ENCODE measurements at regions not wholly inside any gene's neighbourhood (a gene's known extent, or its start where the extent isn't known, plus 50 kb on each side); places are given as distances from the start of the nearest gene placed in this dataset.

- Histone ChIP-seq H3K27ac (ENCODE audit: low read depth, low read length, severe bottlenecking) (no peak overlapping the region), H3K9me3 (ENCODE audit: control insufficient read depth, low read length) (no peaks in the 10 kb centered on the region), H3K4me3 (ENCODE audit: extremely low read depth, insufficient read depth, low read length, poor library complexity, severe bottlenecking) (no peak overlapping the region), H3K36me3 (ENCODE audit: control insufficient read depth, insufficient read depth, low read length) (no peaks in the 10 kb centered on the region), H3K4me1 (ENCODE audit: control insufficient read depth, insufficient read depth, low read length, poor library complexity, severe bottlenecking) (no peaks in the 10 kb centered on the region)
- WGBS, 2 experiments (ENCODE audit: insufficient coverage in 2 of 2) = 100% methylated on average over 1 of the region's 1 CpG; no CpG with 5 or more reads in 1 of the 2 experiments
Observed at GRCh38 chr9:1355656-1356055, 305.5 kb downstream of the DMRT2 start.

DNA sequence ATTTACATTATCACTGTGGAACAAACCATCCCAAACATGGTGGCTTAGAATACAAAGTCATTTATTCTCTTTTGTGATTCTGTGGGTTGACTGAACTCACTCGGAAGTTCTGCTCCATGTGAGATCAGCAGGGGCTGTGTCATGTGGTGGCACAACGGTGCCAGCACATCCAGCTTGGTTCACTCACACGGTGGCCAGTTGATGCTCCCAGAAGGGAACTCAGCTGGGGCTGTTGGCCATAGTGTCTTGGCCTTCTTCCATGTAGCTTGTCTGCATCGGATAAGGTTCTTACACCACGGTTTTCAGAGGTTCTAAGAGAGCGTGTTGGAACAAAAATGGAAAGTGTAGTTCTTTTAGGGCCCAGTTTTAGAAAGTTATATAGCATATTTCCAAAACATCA lies 312.7 kb downstream of the DMRT2 start:
- no peaks in the 10 kb centered on the region for H3K9me3 ChIP-seq (ENCODE audit: control insufficient read depth, low read length)
- no peaks in the 10 kb centered on the region for H3K36me3 ChIP-seq (ENCODE audit: control insufficient read depth, insufficient read depth, low read length)
- no peaks in the 10 kb centered on the region for H3K4me1 ChIP-seq (ENCODE audit: control insufficient read depth, insufficient read depth, low read length, poor library complexity, severe bottlenecking)
- no peak overlapping the region for H3K4me3 ChIP-seq (ENCODE audit: extremely low read depth, insufficient read depth, low read length, poor library complexity, severe bottlenecking)
- 71 to 84% methylated on average over 5 of the region's 6 CpGs for WGBS, 2 experiments (ENCODE audit: insufficient coverage in 2 of 2)
- no peak overlapping the region for H3K27ac ChIP-seq (ENCODE audit: low read depth, low read length, severe bottlenecking)

GRCh38 chr9:1366276-1366675 lies 316.1 kb downstream of the DMRT2 start:
- WGBS, 2 experiments (ENCODE audit: insufficient coverage in 2 of 2) = 100% methylated on average over 1 of the region's 2 CpGs; no CpG with 5 or more reads in 1 of the 2 experiments
- H3K27ac ChIP-seq (ENCODE audit: low read depth, low read length, severe bottlenecking) = no peak overlapping the region
- no peak overlapping the region for H3K4me3 ChIP-seq (ENCODE audit: extremely low read depth, insufficient read depth, low read length, poor library complexity, severe bottlenecking)
- H3K9me3 ChIP-seq (ENCODE audit: control insufficient read depth, low read length) = no peaks in the 10 kb centered on the region
- no peaks in the 10 kb centered on the region for H3K36me3 ChIP-seq (ENCODE audit: control insufficient read depth, insufficient read depth, low read length)
- no peaks in the 10 kb centered on the region for H3K4me1 ChIP-seq (ENCODE audit: control insufficient read depth, insufficient read depth, low read length, poor library complexity, severe bottlenecking)

GRCh38 chr9:1369297-1369696 lies 319.1 kb downstream of the DMRT2 start:
- Histone ChIP-seq H3K4me1 (ENCODE audit: control insufficient read depth, insufficient read depth, low read length, poor library complexity, severe bottlenecking) (no peaks in the 10 kb centered on the region), H3K36me3 (ENCODE audit: control insufficient read depth, insufficient read depth, low read length) (no peaks in the 10 kb centered on the region), H3K27ac (ENCODE audit: low read depth, low read length, severe bottlenecking) (no peak overlapping the region), H3K9me3 (ENCODE audit: control insufficient read depth, low read length) (no peaks in the 10 kb centered on the region), H3K4me3 (ENCODE audit: extremely low read depth, insufficient read depth, low read length, poor library complexity, severe bottlenecking) (no peak overlapping the region)
- WGBS, 2 experiments (ENCODE audit: insufficient coverage in 2 of 2) = no CpG with 5 or more reads among the region's 1 CpG

DNA sequence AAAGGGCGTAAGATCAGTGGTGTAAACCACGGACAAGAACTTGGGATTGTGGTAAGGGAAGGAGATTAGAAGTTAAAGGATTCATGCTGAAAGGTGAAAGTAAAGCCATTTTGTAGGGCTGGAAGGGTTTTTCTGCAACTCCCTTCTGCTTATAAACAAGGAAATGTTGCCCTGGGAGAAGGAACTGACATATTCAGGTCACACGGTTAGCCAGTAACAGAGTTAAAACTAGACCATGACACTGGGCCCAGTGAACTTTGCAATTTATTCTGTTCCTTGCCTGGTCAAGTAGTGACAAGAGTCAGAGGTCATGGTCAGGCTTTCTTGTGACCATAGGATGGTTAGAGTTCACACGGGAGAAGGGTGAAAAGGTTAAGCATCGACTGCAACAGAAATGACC lies 323.3 kb downstream of the DMRT2 start:
- Histone ChIP-seq H3K9me3 (ENCODE audit: control insufficient read depth, low read length) (no peaks in the 10 kb centered on the region), H3K36me3 (ENCODE audit: control insufficient read depth, insufficient read depth, low read length) (no peaks in the 10 kb centered on the region), H3K27ac (ENCODE audit: low read depth, low read length, severe bottlenecking) (no peak overlapping the region), H3K4me3 (ENCODE audit: extremely low read depth, insufficient read depth, low read length, poor library complexity, severe bottlenecking) (no peak overlapping the region), H3K4me1 (ENCODE audit: control insufficient read depth, insufficient read depth, low read length, poor library complexity, severe bottlenecking) (no peaks in the 10 kb centered on the region)
- 92 to 93% methylated on average over 5 of the region's 5 CpGs for WGBS, 2 experiments (ENCODE audit: insufficient coverage in 2 of 2)

GRCh38 chr9:1383899-1384455 lies 333.8 kb downstream of the DMRT2 start:
- Histone ChIP-seq H3K9me3 (ENCODE audit: control insufficient read depth, low read length) (no peaks in the 10 kb centered on the region), H3K4me1 (ENCODE audit: control insufficient read depth, insufficient read depth, low read length, poor library complexity, severe bottlenecking) (no peaks in the 10 kb centered on the region)

DNA sequence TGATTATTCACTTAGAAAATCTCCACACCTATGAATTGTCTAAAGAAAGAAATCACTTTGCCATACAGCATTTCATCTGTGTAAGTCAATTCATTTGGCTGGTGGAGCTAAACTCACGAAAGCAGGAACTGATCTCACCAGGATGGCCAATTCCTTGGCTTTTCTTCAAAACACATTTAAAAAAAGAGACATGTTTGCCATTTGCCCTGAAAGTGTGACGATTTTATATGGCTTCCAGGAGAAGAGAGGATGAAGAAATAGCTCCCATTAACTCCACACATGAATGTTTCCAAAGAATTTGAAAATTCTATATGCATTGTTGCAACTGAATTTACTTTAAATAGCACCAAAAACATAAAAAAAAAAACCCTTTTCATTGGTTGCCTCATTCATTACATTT lies 334.7 kb downstream of the DMRT2 start:
- no peak overlapping the region for H3K4me3 ChIP-seq (ENCODE audit: extremely low read depth, insufficient read depth, low read length, poor library complexity, severe bottlenecking)
- H3K36me3 ChIP-seq (ENCODE audit: control insufficient read depth, insufficient read depth, low read length) = no peaks in the 10 kb centered on the region
- no peak overlapping the region for H3K27ac ChIP-seq (ENCODE audit: low read depth, low read length, severe bottlenecking)
- no peaks in the 10 kb centered on the region for H3K9me3 ChIP-seq (ENCODE audit: control insufficient read depth, low read length)
- WGBS, 2 experiments (ENCODE audit: insufficient coverage in 2 of 2) = 50 to 100% methylated on average over 1 of the region's 2 CpGs
- no peaks in the 10 kb centered on the region for H3K4me1 ChIP-seq (ENCODE audit: control insufficient read depth, insufficient read depth, low read length, poor library complexity, severe bottlenecking)

More at GRCh38 chr9:1383899-1384455, 333.8 kb downstream of the DMRT2 start:
- no peak overlapping the region for H3K4me3 ChIP-seq (ENCODE audit: extremely low read depth, insufficient read depth, low read length, poor library complexity, severe bottlenecking)
- WGBS, 2 experiments (ENCODE audit: insufficient coverage in 2 of 2) = 80 to 81% methylated on average over 2 of the region's 4 CpGs
- no peak overlapping the region for H3K27ac ChIP-seq (ENCODE audit: low read depth, low read length, severe bottlenecking)
- H3K36me3 ChIP-seq (ENCODE audit: control insufficient read depth, insufficient read depth, low read length) = no peaks in the 10 kb centered on the region

DNA sequence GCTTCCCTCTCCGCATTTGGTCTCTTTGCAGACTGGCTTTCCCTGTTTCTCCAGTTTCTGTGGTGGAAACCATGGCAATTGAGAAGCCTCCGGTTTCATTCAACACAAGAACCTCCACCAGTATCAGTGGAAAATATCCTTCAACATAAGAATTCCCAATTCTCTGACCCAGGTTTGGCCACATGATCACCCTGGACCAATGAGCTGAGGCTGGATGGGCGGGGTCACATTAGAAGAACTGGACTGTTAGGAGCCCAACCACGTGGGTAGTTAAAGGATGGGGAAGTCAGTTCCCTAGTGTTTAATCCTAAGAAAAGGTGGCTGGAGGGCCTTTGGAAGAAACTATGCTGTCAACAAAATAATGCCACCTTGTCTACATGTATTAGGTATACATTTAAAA lies 336.3 kb downstream of the DMRT2 start:
- H3K36me3 ChIP-seq (ENCODE audit: control insufficient read depth, insufficient read depth, low read length) = no peaks in the 10 kb centered on the region
- no peaks in the 10 kb centered on the region for H3K9me3 ChIP-seq (ENCODE audit: control insufficient read depth, low read length)
- WGBS, 2 experiments (ENCODE audit: insufficient coverage in 2 of 2) = 73 to 89% methylated on average over 1 to 4 of the region's 4 CpGs

GRCh38 chr9:1388216-1388615 lies 338.1 kb downstream of the DMRT2 start:
- Histone ChIP-seq H3K36me3 (ENCODE audit: control insufficient read depth, insufficient read depth, low read length) (no peaks in the 10 kb centered on the region), H3K27ac (ENCODE audit: low read depth, low read length, severe bottlenecking) (no peak overlapping the region), H3K9me3 (ENCODE audit: control insufficient read depth, low read length) (no peaks in the 10 kb centered on the region), H3K4me3 (ENCODE audit: extremely low read depth, insufficient read depth, low read length, poor library complexity, severe bottlenecking) (no peak overlapping the region), H3K4me1 (ENCODE audit: control insufficient read depth, insufficient read depth, low read length, poor library complexity, severe bottlenecking) (no peaks in the 10 kb centered on the region)
- 67% methylated on average over 1 of the region's 4 CpGs for WGBS, 2 experiments (ENCODE audit: insufficient coverage in 2 of 2)

More for the DNA sequence above, 336.3 kb downstream of the DMRT2 start:
- H3K27ac ChIP-seq (ENCODE audit: low read depth, low read length, severe bottlenecking) = no peak overlapping the region
- H3K4me3 ChIP-seq (ENCODE audit: extremely low read depth, insufficient read depth, low read length, poor library complexity, severe bottlenecking) = no peak overlapping the region
- H3K4me1 ChIP-seq (ENCODE audit: control insufficient read depth, insufficient read depth, low read length, poor library complexity, severe bottlenecking) = no peaks in the 10 kb centered on the region

GRCh38 chr9:1400983-1401382 lies 350.8 kb downstream of the DMRT2 start:
- Histone ChIP-seq H3K4me1 (ENCODE audit: control insufficient read depth, insufficient read depth, low read length, poor library complexity, severe bottlenecking) (no peaks in the 10 kb centered on the region), H3K9me3 (ENCODE audit: control insufficient read depth, low read length) (no peaks in the 10 kb centered on the region), H3K4me3 (ENCODE audit: extremely low read depth, insufficient read depth, low read length, poor library complexity, severe bottlenecking) (no peak overlapping the region), H3K36me3 (ENCODE audit: control insufficient read depth, insufficient read depth, low read length) (no peaks in the 10 kb centered on the region), H3K27ac (ENCODE audit: low read depth, low read length, severe bottlenecking) (no peak overlapping the region)
- WGBS, 2 experiments (ENCODE audit: insufficient coverage in 2 of 2) = 38% methylated on average over 2 of the region's 5 CpGs; no CpG with 5 or more reads in 1 of the 2 experiments

GRCh38 chr9:1404940-1405339 lies 354.8 kb downstream of the DMRT2 start:
- H3K4me3 ChIP-seq (ENCODE audit: extremely low read depth, insufficient read depth, low read length, poor library complexity, severe bottlenecking) = no peak overlapping the region
- H3K27ac ChIP-seq (ENCODE audit: low read depth, low read length, severe bottlenecking) = no peak overlapping the region
- no peaks in the 10 kb centered on the region for H3K36me3 ChIP-seq (ENCODE audit: control insufficient read depth, insufficient read depth, low read length)
- H3K4me1 ChIP-seq (ENCODE audit: control insufficient read depth, insufficient read depth, low read length, poor library complexity, severe bottlenecking) = no peaks in the 10 kb centered on the region
- 75 to 92% methylated on average over 2 to 4 of the region's 4 CpGs for WGBS, 2 experiments (ENCODE audit: insufficient coverage in 2 of 2)
- H3K9me3 ChIP-seq (ENCODE audit: control insufficient read depth, low read length) = no peaks in the 10 kb centered on the region

All from mesodermal cell (in vitro differentiated cells).